Prostate gland (tissue), 2 donors: ENCODE measurements at regions not wholly inside any gene's neighbourhood (a gene's known extent, or its start where the extent isn't known, plus 50 kb on each side); places are given as distances from the start of the nearest gene placed in this dataset.

ENCODE experiments used
- DNase-seq: peaks from one replicate; pipeline ENCODE4 v3.0.0-alpha.2; 2019; ENCODE audit warnings: low spot score
- H3K27ac ChIP-seq, 2 donors: fragments of 200-600 bp; sonication (generic); 2 replicates each; pipeline ENCODE4 v1.5.1; 2017 to 2019
- H3K27me3 ChIP-seq: fragments of 200-600 bp; sonication (generic); replicated peaks from 2 replicates; pipeline ENCODE4 v1.5.1; 2019; ENCODE audit not compliant: insufficient read depth
- H3K36me3 ChIP-seq, 2 donors: fragments of 200-600 bp; sonication (generic); 1 replicate in 1 of 2; 2 replicates in 1 of 2; pipeline versions ENCODE4 v1.5.1 to v1.8.1; 2017 to 2019
- H3K4me1 ChIP-seq: fragments of 200-600 bp; sonication (generic); replicated peaks from 2 replicates; pipeline ENCODE4 v1.5.1; 2019
- H3K4me3 ChIP-seq, 2 donors: fragments of 200-600 bp; sonication (generic); 2 replicates each; pipeline ENCODE4 v1.5.1; 2017 to 2019
- H3K9me3 ChIP-seq: fragments of 200-600 bp; sonication (generic); 2 replicates; pipeline ENCODE4 v1.5.1; 2017
- POLR2A ChIP-seq: fragments of 450-650 bp; IDR thresholded peaks from one replicate; pipeline ENCODE4 v1.6.1; 2016; ENCODE audit warnings: antibody characterized with exemption, mild to moderate bottlenecking
- POLR2AphosphoS5 ChIP-seq: sonication (generic); formaldehyde crosslinking; IDR thresholded peaks from one replicate; pipeline ENCODE4 v1.6.1; 2017; ENCODE audit warnings: antibody characterized with exemption
- WGBS: methylation state at CpG from one replicate; pipeline ENCODE4 v1.1.5; 2018; 5-methylcytosine and 5-hydroxymethylcytosine counted together
- intact Hi-C: fragments of 100-400 bp; cut with DNase I; formaldehyde crosslinking; loops from one replicate; pipeline ENCODE4 v1.14.2; 2022
- TF ChIP-seq, protein P1 (sequence below), 4 experiments: fragments of 200-600 bp in 2 of 4; fragments of 450-650 bp in 2 of 4; sonication (generic) in 2 of 4; IDR thresholded peaks; 1 replicate in 3 of 4; 2 replicates in 1 of 4; pipeline ENCODE4 v1.5.1; 2016 to 2019; ENCODE audit warnings: antibody characterized with exemption in 4 of 4, mild to moderate bottlenecking in 2 of 4, moderate library complexity in 2 of 4

DNA sequence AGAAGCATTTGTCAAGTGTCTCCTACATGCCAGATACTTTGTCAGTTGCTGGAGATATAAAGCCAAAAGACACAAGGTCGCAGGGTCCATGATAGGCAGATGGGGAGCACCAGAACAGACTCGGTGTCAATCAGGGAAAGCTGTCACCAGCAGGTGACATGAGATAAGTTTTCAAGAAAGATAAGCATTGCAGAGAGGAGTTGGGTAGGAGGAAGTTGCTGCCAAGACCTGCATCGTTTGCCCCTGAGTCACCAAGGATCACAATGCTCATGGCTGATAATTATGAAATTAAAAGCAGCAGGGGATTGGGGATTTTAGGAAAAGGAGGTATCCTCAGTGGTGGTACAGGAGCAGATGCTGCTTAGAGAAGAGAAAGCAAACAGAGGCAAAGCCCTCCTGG, 551.1 kb upstream of the CDH11 start:
- H3K36me3 ChIP-seq = no peaks in the 10 kb centered on the region
- TF ChIP-seq, protein P1, sequence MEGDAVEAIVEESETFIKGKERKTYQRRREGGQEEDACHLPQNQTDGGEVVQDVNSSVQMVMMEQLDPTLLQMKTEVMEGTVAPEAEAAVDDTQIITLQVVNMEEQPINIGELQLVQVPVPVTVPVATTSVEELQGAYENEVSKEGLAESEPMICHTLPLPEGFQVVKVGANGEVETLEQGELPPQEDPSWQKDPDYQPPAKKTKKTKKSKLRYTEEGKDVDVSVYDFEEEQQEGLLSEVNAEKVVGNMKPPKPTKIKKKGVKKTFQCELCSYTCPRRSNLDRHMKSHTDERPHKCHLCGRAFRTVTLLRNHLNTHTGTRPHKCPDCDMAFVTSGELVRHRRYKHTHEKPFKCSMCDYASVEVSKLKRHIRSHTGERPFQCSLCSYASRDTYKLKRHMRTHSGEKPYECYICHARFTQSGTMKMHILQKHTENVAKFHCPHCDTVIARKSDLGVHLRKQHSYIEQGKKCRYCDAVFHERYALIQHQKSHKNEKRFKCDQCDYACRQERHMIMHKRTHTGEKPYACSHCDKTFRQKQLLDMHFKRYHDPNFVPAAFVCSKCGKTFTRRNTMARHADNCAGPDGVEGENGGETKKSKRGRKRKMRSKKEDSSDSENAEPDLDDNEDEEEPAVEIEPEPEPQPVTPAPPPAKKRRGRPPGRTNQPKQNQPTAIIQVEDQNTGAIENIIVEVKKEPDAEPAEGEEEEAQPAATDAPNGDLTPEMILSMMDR (IDR thresholded peaks at IDR 0.05) = no peak
- no peak for TF ChIP-seq POLR2AphosphoS5
- TF ChIP-seq POLR2A = no peak
- 78% methylated on average over 3 of the region's 3 CpGs for WGBS
- no peaks in the 10 kb centered on the region for H3K4me1 ChIP-seq
- intact Hi-C loops = no loop called here
- no peak overlapping the region for H3K4me3 ChIP-seq
- no peak for DNase-seq
- H3K27me3 ChIP-seq = no peaks in the 10 kb centered on the region
- no peaks in the 10 kb centered on the region for H3K9me3 ChIP-seq
- no peak overlapping the region for H3K27ac ChIP-seq

DNA sequence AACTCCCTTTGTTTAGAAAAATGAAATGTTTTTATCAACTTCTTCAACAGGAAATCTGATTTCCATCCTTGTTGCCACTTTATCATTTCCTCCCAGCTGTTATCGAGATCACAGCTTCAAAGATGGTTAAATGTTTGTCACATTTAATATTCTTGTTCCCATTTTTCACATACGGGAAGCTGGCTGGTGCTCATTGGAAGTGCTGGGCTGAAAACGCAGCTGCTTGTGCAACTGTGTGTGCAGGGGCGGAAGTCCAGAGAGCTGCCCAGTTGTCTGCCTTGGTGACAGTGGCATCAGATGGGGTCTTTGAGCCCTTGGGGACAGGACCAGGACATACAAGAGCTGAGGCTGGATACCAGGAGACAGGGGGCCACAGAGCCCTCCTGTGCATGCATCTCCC, 549.2 kb upstream of the CDH11 start:
- TF ChIP-seq POLR2A = no peak
- TF ChIP-seq, protein P1 (IDR thresholded peaks at IDR 0.05) = no peak
- TF ChIP-seq POLR2AphosphoS5 = no peak

DNA sequence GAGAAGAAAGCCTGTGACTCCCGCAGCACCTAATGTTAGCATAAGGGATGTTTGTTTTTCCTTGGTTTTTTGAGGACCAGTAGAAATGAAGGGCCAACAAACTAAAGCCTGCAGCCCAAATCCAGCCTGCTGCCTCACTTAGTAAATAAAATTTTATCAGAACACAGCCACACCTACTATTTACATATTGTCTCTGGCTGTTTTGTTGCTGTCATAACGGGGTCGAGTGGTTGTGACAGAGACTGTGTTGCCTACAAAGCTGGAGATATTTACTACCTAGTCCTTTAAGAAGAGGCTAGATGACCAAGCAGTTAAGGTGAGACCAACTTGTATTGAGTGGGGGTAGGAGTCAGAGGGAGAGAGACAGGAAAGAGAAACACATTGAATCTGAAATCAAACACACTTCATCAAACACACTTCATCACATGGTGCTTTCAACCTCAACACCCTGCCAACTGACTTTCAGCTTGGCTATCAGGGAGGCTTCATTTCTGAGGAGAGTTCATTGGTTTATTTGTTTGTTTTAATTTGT, 546.3 kb upstream of the CDH11 start:
- no peak overlapping the region for H3K4me3 ChIP-seq
- intact Hi-C loops = no loop called here
- TF ChIP-seq POLR2A (no peak), POLR2AphosphoS5 (no peak)
- TF ChIP-seq, protein P1 (IDR thresholded peaks at IDR 0.05) = no peak
- no peak overlapping the region for H3K27ac ChIP-seq
- no peaks in the 10 kb centered on the region for H3K36me3 ChIP-seq
- no peaks in the 10 kb centered on the region for H3K4me1 ChIP-seq
- no peaks in the 10 kb centered on the region for H3K9me3 ChIP-seq
- 56% methylated on average over 3 of the region's 3 CpGs for WGBS
- no peak for DNase-seq
- H3K27me3 ChIP-seq = no peaks in the 10 kb centered on the region

More for the DNA sequence above, 549.2 kb upstream of the CDH11 start:
- no peak overlapping the region for H3K4me3 ChIP-seq
- DNase-seq = no peak
- no peak overlapping the region for H3K27ac ChIP-seq
- H3K9me3 ChIP-seq = no peaks in the 10 kb centered on the region
- WGBS = 79% methylated on average over 4 of the region's 4 CpGs
- H3K4me1 ChIP-seq = no peaks in the 10 kb centered on the region
- H3K36me3 ChIP-seq = no peaks in the 10 kb centered on the region
- intact Hi-C loops = no loop called here
- no peaks in the 10 kb centered on the region for H3K27me3 ChIP-seq

DNA sequence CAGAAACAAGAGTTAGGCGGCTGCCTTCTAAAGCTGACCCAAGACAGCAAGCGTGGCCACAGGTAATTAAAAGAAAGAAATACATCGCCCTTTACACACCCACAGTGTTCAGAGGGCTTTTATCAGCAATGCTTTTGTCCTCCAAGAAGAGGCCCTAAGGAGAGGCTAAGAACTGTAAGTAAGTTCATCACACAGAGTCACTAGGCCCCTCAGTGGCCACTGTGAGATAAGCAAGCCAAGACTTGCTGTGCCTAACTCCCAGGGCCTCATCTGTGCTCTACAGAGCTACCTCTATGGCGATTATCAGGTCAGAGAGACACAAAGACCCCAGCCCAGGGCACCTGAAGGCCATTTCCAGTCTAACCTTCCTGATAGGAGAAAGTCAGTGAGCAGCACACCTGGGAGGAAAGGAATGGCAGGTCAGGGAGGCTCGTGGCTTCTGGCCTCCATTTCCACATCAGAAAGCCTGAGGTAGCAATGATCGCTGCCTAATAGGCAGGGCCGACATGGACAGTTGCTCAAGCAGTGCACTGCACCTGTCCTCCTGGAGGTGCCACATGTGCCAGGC, 545.2 kb upstream of the CDH11 start:
- H3K36me3 ChIP-seq = no peaks in the 10 kb centered on the region
- H3K27ac ChIP-seq = no peak overlapping the region
- no peaks in the 10 kb centered on the region for H3K27me3 ChIP-seq
- no peak for TF ChIP-seq POLR2AphosphoS5
- WGBS = 82% methylated on average over 7 of the region's 7 CpGs
- no peak for DNase-seq
- H3K4me1 ChIP-seq = no peaks in the 10 kb centered on the region
- no peak overlapping the region for H3K4me3 ChIP-seq
- no peaks in the 10 kb centered on the region for H3K9me3 ChIP-seq
- intact Hi-C loops = no loop called here

DNA sequence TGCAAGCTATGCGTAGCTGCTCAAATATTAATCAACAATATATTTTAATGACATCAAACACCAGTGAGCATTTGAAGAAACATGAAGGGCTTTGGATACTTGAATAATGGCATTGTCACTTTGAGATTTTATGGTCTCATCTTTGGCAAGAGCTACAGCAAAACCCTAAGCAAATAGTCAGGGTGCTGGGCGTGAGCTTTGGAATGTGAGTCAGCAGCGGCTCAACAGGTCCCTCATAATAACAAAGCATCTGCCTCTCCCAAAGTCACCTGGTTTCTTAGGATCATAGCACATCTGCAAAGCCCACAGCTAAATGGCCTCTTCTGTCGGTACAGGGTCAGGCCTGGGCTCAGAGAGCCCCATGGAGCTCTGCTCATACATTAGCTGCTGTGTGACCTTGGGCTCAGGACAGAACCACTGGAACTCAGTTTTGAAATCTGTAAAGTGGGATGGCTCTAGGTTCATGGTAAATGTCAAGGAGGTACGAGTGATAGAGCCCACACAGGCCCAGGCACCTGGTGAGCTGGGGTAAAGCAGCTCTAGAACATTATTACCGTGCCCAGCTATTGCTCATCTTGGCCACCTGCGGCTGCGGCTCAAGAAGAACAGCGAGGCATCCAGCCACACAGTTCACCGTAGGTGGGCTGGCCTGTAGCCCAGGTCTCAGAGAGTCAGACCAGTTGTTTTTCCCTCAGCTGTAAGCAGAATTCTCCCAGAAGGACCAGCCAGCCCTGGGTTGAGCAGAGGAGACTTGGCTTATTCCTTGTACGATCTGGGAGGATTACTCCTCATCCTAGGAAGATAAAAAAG, 544.5 kb upstream of the CDH11 start:
- Histone ChIP-seq H3K4me3 (no peak overlapping the region), H3K36me3 (no peaks in the 10 kb centered on the region), H3K27ac (no peak overlapping the region), H3K27me3 (no peaks in the 10 kb centered on the region), H3K9me3 (no peaks in the 10 kb centered on the region), H3K4me1 (no peaks in the 10 kb centered on the region)
- intact Hi-C loops = no loop called here
- WGBS = 56% methylated on average over 11 of the region's 11 CpGs
- peak; percentile 10 for DNase-seq
- TF ChIP-seq, protein P1 (IDR thresholded peaks at IDR 0.05) = no peak
- TF ChIP-seq POLR2A (no peak), POLR2AphosphoS5 (no peak)
